ENCODE measurements at regions not wholly inside any gene's neighbourhood (a gene's known extent, or its start where the extent isn't known, plus 50 kb on each side); places are given as distances from the start of the nearest gene placed in this dataset.

DNA sequence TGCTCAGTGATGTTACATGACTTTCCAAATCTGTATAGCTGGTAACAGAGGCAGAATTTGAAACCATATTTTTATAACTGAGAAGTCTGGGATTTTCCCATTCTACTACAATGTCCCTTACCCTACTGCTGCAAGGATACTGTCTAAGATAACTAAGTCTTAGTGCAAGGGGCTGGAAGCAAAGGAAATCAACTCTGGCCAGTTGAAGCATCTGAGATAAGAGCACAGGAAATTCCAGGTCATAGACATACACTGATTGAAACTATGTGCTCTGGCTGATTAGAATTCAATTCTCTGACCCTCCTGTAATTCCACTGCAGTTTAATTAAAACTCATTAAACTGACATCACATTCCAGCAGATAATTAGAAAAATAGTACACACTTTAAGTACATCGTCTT lies 267.7 kb upstream of the C1orf87 start:
- no peak for DNase-seq (ENCODE audit: low spot score in 2 of 2)
- no peak for FAIRE-seq

DNA sequence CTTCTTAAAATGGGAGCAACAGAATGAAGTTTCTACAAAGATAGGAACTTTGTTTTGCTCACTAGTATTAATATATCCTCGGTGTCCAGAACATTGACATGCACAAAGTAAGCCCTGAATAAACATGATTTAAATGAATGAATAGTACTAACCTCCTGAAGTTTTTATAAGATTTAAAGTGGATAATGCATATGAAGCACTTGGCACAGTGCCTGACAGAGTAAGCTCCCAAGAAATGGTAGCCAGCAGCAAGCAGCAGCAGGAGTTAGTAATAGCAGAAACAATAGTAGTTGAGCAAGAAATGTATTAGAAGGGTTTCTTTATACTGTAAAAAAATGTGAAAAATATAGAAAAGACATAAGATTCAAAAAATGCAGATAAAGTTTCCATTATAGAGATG lies 258.1 kb upstream of the C1orf87 start:
- DNase-seq (ENCODE audit: low spot score in 2 of 2): no peak

DNA sequence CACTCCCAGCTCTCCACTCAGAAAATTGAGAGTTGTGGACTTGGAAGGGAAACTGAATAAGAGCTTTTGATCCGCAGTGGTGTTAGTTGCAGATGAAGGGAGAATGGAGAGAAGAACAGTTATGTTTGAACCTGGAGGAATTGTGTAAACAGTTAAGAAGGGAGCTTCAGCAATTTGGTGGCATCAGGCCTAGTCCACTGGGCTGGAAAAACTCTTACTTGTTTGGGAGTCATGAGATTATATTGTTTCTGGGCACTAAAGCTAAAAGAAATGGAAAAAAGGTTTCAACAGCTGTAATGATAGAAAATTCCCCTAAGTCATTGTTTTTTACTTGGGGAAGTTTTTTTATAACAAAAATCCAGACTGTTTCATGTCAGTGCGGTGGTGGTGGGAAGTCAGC lies 256.1 kb upstream of the C1orf87 start:
- no peak for FAIRE-seq
- no peak for DNase-seq (ENCODE audit: low spot score in 2 of 2)

More for the DNA sequence above, 258.1 kb upstream of the C1orf87 start:
- FAIRE-seq: no peak

DNA sequence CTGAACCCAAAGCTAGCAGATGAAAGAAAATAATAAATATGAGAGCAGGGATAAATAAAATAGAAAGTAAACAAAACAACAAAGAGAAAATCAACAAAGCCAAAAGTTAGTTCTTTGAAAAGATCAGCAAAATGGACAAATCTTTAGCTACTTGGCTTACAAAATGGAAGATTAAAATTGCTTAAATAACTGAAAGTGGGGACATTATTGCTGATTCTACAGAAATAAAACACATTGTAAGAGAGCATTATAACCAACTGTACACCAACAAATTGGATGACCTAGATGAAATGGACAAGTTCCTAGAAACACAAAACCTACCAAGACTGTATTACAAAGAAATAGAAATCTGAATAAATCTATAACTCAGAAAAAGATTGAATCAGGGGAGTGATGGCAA lies 238.3 kb upstream of the C1orf87 start:
- DNase-seq (ENCODE audit: low spot score in 2 of 2) (no peak), FAIRE-seq (no peak)

DNA sequence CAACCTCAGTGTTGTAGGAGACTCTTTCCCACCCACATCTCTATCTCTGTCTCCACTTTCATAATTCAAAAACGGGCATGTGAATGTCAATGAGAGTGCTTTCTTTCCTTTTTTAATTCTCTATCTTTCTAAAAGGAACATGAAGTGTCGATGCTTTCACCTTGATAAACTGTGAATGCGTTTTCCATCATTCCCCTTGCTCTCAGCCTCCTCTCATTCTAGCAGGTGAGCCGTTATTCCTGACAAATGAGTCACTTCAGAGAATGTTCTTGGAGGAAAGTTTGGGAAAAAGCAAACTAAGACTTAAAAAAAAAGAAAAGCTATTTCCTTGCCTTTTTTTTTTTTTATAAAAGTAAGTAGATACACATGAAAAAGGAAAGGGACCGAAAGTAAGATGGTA lies 226.0 kb upstream of the C1orf87 start:
- DNase-seq (ENCODE audit: low spot score in 2 of 2) (no peak), FAIRE-seq (no peak)

DNA sequence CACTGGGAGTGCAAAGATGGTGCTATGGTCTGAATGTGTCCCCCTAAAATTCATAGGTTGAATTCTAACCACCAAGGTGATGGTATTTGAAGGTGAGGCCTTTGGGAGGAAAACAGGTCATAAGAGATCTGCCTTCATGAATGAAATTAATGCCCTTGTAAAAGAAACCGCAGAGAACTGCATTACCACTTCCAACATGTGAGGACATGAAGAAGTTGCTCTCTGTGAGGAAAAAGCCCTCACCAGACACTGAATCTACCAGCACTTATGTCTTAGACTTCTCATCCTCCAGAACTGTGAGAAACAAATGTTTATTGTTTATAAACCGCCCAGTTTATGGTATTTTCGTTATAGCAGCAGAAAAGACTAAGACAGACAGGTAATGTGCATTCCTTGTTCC lies 224.7 kb upstream of the C1orf87 start:
- DNase-seq (ENCODE audit: low spot score in 2 of 2) (no peak), FAIRE-seq (no peak)

DNA sequence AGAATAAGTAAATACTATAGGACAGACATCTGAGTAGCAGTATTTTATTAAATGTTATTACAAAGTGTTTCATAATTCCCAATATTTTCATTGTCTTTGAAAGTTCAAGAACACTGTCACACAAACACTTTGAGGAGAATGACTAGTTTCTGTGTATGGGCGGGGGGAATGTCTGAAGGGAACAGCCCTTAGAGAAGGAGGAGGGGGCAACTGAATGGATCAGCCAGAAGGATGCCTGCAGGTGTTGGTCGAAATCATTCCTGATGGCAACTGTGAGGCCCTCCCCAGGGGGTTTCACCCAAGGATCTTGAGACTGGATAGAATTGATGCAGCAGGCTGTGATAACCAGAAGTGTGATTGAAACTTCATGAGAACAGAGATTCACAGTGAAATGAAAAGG lies 223.2 kb upstream of the C1orf87 start:
- DNase-seq (ENCODE audit: low spot score in 2 of 2) (no peak), FAIRE-seq (no peak)

DNA sequence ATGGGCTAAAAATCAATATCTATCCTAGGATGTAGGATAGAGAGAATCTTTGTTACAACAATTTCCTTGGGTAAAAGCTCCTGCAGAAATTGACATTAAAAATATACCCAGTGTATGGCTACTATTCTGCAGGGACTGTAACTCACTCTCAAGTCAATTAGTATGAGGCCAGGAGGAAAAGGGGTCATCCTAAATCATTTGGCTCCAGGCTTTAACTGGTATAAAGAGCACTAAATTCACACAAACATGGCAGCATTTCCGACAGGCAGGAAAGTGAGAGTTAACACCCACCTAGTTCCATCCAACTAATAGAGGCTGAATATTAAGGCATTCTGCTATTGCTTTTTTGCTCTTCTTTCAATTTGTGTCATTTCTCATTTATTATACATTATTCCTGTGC lies 218.6 kb upstream of the C1orf87 start:
- FAIRE-seq (no peak), DNase-seq (ENCODE audit: low spot score in 2 of 2) (no peak)

DNA sequence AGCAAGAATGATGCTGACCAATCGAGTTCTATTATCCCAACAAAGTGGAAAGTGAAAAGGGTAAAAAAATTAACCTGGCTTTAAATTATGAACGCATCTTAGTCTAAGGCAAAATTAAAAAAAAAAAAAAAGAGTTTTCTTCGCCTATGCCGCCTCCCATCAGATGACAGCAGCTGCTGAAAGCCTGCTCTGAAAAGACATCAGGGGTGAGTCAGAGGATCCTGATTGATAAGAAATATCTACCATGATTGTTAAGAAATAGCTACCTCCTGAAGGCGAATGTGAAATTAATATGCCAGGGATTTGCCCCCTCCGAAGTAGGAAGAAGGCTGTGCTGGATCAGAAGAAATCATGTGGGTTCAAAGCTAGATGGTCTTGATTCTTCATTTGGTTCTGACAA lies 216.8 kb upstream of the C1orf87 start:
- no peak for DNase-seq (ENCODE audit: low spot score in 2 of 2)
- no peak for FAIRE-seq

DNA sequence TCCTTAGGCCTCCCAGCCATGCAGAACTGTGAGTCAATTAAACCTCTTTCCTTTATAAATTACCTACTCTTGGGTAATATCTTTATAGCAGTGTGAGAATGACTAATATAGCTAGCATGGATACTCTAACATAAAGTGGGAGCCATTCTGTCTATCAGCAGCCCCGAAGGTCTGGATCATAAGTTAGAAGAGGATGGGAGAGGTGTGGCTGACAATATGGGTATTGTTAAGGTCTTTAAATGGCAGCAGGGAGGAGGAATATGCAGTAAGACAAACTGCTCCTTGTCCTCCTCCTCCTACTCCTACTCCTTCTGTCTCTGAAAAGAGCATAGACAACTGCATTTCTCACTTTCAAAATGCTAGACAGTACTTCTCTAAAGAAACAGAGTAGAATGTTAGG lies 214.0 kb upstream of the C1orf87 start:
- FAIRE-seq (no peak), DNase-seq (ENCODE audit: low spot score in 2 of 2) (no peak)

DNA sequence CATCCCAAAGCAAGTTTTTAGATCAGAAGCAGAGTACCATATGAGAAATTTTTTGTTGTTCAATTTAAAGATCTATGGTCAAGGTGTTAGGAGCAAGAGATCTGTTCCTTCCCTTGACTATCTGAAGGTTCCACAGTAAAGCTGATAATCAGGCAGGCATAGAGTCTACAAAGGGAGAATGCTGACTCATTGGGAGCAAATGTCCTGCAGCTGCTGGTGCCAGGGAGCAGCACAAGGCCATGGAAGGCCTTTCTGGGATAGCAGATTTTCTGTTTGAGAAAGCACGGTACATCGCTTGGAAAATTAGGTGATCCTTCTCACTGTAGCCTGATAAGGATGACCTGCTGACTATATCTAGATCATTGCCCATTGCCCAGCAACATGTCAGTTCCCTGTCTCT lies 210.1 kb upstream of the C1orf87 start:
- FAIRE-seq: no peak
- no peak for DNase-seq (ENCODE audit: low spot score in 2 of 2)

DNA sequence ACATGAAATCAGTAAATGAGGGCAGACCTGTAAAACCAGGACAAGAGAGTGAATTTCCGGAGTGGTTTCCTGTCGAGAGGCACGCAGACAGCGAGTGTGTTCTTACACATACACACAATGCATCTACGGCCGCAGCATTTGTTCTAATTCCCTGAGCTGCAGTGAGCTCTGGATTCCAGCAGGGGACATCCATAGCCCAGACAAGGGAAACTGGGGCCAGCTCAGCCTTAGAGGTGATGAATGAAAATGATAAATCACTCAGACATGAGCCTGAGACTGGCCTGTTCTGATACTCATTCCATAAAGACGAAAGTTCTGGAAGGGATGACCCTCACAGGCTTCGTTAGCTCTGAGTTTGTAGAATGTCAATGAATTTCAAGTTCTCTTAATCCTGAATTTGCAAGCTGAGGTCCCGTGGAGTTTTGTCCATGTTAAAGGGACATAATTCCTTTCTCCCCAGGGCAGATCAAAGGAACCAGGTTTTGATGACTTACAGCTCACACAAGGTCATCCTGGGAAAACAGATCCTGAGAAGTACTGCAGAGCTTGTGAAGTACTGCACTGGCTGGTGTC lies 207.9 kb upstream of the C1orf87 start:
- DNase-seq (ENCODE audit: low spot score in 2 of 2) (peak; percentile 43 to 64), FAIRE-seq (no peak)

DNA sequence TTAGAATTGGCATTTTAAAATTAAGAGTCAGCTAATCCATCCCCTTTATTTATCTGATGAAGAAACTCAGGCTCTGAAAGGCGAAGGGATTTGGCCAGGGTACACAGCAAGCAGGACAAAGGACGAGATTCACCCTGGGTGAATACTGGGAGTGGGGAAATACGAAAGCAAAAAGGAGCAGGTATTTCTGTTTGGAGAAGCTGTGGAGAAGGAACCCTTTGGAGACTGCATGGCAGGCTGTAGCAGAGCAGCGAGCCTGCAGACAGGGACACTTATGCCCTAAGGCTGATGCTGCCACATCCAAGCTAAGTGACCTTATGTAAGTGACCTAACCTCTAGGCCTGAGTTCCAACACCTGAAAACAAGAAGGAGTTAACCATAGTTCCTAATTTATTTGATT lies 207.2 kb upstream of the C1orf87 start:
- FAIRE-seq (no peak), DNase-seq (ENCODE audit: low spot score in 2 of 2) (no peak)

DNA sequence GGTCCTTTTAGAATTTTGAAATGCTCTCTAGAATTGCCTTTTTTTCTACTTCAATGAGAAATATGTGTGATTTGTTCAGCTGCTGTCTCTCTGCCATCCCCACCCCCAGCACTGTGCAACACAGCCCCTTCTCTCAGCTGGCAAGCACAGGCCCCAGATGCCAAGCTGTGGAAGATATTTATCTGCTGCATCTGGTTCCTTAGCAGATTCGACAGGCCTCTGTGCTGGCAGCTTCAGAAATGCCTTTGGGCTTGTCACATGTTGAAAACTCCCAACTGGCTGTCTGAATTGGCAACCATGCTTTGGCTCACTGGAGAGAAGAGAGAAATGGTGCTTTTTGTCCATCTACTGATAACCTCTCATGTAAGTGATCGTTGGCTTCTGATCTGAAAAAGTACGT lies 206.7 kb upstream of the C1orf87 start:
- FAIRE-seq (no peak), DNase-seq (ENCODE audit: low spot score in 2 of 2) (no peak)

DNA sequence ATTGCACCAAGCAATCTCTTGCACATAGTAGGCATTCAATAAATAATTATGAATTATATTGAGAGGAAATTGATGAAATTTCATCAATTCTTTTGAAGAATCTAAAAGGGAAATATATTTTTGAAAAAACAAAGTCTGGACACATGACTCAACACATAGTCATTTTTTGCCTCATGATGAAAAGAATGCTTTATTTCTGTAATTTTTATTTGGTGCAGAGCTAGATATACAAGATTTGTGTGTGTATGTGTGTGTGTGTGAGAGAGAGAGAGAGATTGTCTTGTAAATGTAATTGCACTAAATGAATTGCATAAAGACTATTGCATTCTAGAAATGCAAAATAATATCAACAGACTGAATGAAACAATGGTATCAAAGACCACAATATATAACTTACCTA lies 206.2 kb upstream of the C1orf87 start:
- FAIRE-seq: peak; percentile 8
- DNase-seq (ENCODE audit: low spot score in 2 of 2): no peak

DNA sequence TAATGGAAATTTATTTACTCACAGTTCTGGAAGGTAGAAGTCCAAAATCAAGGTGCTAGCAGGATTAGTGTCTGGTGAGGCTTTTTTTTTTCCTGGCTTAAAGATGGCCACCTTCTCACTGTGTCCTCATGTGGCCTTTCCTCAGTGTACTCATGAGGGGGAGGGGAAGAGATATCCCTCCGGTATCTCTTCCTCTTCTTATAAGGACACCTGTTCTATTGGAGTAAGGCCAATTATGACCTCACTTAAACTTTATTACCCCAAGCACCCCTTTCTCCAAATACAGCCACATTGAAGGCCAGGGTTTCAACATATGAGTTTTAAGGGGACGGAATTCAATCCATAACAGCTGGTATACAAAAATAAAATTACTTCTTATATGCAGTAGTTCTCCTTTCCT lies 203.7 kb upstream of the C1orf87 start:
- no peak for FAIRE-seq
- DNase-seq (ENCODE audit: low spot score in 2 of 2): no peak

DNA sequence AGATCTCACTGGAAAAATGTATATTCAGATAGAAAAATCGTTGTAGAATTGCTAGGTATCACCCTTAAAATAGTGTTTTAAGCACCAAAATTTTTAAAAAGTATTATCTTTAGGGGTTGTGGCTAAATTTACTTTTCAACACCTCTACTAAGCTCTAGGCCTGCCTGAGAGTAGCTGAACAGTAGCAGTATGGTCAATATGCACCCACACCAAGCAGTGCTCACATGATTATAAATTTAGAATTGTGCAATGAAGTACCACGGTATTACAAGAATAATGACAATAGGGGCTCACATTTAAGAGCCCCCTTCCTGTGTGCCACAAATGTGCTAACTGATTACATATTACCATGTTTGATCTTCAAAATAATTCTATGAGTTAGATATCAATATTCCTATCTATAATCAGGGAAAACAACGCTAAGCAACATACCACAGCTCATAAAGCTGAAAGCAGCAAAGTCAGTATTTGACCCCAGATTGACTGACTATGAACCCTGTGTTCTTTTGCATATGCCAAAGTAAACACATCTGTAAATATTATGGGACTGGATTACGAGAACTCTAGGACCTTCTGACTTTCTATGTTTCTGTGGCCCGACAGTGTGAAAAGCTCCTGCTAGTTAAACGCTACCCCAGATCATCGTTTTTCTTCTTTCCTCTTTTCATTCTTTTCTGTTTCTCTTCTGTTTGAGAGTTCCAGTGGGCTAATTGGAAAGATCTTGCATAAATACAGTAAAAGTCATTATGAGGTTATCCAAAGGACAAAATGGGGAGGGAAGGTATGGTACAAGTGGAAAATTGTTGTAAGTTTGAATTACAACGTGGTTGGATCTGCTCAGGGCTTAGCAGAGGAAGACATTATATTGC lies 201.1 kb upstream of the C1orf87 start:
- no peak for DNase-seq (ENCODE audit: low spot score in 2 of 2)
- FAIRE-seq: no peak

DNA sequence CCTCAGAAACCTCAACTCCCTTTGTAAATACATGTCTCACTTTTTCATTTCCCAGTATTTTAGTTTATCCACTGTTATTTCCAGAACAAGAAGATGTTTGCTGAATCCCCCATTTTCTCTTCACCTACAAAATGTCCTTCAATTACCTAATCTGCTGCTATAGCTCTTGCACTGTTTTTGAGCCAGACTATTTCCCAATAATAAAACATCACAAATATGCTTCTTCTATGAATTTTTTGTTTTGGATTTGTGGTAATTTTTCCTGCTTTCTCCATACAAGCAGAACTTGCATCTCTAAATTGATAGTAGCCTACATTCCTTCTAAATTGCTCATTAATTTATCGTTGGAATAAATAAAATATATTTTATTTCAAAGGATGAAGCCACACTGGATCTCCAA lies 199.6 kb upstream of the C1orf87 start:
- DNase-seq (ENCODE audit: low spot score in 2 of 2) (no peak), FAIRE-seq (no peak)

DNA sequence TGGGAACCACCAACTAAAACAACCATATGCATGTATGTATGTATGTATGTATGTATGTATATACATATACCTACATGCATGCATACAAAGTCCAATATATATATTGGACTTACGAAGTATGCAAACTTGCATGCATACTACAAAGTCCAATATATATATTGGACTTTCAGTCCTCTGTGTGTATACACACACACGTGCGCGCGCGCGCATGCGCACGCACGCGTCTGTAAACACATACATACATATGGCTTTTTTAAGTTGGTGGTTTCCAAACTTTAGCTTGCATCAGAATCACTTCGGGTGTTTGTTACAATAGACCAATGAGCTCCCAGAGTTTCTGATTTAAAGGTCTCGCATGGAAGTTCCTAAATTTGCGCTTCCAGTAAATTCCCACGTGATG lies 197.5 kb upstream of the C1orf87 start:
- FAIRE-seq: no peak
- no peak for DNase-seq (ENCODE audit: low spot score in 2 of 2)

DNA sequence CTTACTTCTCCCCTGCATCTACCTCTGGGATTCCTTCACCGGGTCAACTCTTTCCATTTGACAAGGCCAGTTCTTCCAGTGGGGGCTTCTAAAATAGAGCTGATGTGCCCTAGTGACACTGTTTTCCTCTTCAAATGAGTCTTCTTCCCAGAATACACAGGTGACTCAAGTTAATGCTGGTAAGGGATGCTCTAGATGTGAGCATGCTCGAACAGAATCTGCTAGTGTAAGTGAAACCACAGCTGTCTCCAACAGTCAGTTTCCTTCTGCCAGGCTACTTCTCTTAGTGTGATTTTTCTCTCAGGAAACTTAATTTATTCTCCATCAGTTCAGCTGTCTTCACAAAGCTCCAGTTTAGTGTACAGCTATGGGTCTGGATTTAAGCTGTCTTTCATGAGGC lies 194.9 kb upstream of the C1orf87 start:
- FAIRE-seq (no peak), DNase-seq (ENCODE audit: low spot score in 2 of 2) (no peak)

DNA sequence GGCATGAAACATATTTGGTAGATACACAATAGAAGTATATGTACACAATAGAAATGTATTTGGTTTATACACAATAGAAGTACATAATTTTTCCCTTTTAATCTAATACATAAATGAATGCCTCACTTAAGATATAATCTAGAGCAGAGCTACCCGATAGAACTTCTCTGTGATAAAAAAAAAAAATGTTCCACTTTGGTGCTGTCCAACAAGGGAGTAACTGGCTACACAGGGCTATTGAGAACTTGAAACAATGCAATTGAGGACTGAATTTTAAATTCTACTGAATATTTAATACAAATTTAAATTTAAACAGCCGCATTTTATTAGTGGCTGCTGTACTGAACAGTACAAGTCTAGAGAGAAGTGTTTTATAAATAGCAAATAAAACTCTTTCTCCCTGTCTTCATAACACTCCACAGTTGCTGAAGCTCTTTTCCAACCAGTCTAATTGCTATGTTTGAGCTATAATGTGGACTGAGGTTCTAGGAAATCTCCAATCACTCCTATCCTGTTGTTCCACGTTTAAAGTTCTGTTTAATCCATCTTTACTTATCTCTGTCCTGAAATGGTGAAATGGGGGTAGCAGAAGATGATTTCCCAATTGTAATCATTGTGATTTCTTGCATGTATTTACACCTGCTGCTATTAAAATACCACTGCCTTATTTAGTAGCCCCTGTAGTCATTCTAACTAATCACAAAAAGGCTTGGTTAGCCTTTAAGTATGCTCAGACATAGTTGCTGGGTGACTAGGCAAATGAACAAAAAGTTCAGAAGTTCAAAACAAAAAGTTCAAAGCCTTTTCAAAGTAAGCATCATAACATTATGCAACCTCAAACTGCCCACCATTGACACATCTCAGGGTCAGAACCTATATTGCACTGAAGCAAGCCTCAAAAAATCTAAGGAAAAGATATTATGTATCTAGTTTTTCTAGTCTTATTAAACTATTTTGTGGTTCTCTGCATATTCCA lies 192.3 kb upstream of the C1orf87 start:
- DNase-seq (ENCODE audit: low spot score in 2 of 2) (no peak), FAIRE-seq (no peak)
